H9 (cell line): ENCODE measurements at regions not wholly inside any gene's neighbourhood (a gene's known extent, or its start where the extent isn't known, plus 50 kb on each side); places are given as distances from the start of the nearest gene placed in this dataset.

ENCODE experiments used
- DNase-seq: peaks from one replicate; pipeline ENCODE4 v3.0.0-alpha.2; 2017
- H2AFZ ChIP-seq: one replicate; pipeline ENCODE4 v1.6.1; 2013; ENCODE audit warnings: mild to moderate bottlenecking, low read length, control low read depth, moderate library complexity
- H2AK5ac ChIP-seq: 2 replicates; pipeline ENCODE4 v1.6.1; 2013; ENCODE audit warnings: low read length, control low read depth, mixed read lengths; ENCODE audit not compliant: insufficient read length
- H2BK120ac ChIP-seq: one replicate; pipeline ENCODE4 v1.6.1; 2013; ENCODE audit warnings: low read depth, mild to moderate bottlenecking, low read length, control low read depth, inconsistent platforms; ENCODE audit not compliant: poor library complexity, severe bottlenecking
- H2BK12ac ChIP-seq: 2 replicates; pipeline ENCODE4 v1.6.1; 2013; ENCODE audit warnings: low read length, control low read depth, mixed read lengths, low read depth; ENCODE audit not compliant: insufficient read length
- H2BK15ac ChIP-seq: 2 replicates; pipeline ENCODE4 v1.6.1; 2013; ENCODE audit warnings: low read depth, low read length, control low read depth
- H2BK20ac ChIP-seq: one replicate; pipeline ENCODE4 v1.6.1; 2013; ENCODE audit warnings: low read depth, mild to moderate bottlenecking, low read length, control low read depth, inconsistent platforms; ENCODE audit not compliant: poor library complexity, severe bottlenecking
- H2BK5ac ChIP-seq: 2 replicates; pipeline ENCODE4 v1.6.1; 2013; ENCODE audit warnings: low read length, control low read depth, mixed read lengths; ENCODE audit not compliant: insufficient read length
- H3K14ac ChIP-seq: 2 replicates; pipeline ENCODE4 v1.6.1; 2013; ENCODE audit warnings: low read length, control low read depth; ENCODE audit not compliant: insufficient read depth
- H3K18ac ChIP-seq: 2 replicates; pipeline ENCODE4 v1.6.1; 2013; ENCODE audit warnings: low read depth, mild to moderate bottlenecking, mixed read lengths, low read length, control low read depth; ENCODE audit not compliant: insufficient read length
- H3K23ac ChIP-seq: 2 replicates; pipeline ENCODE4 v1.6.1; 2013; ENCODE audit warnings: low read length, control low read depth, mixed read lengths, low read depth; ENCODE audit not compliant: insufficient read length
- H3K23me2 ChIP-seq: 2 replicates; pipeline ENCODE4 v1.6.1; 2013; ENCODE audit warnings: low read depth, mild to moderate bottlenecking, mixed read lengths, low read length, control low read depth; ENCODE audit not compliant: insufficient read length, poor library complexity, severe bottlenecking
- H3K27ac ChIP-seq: 2 replicates; pipeline ENCODE4 v1.5.1; 2013; ENCODE audit warnings: low read length, control low read depth, mixed read lengths, low read depth; ENCODE audit not compliant: insufficient read length
- H3K27me3 ChIP-seq: 2 replicates; pipeline ENCODE4 v1.6.1; 2013; ENCODE audit warnings: low read length, control low read depth, inconsistent platforms; ENCODE audit not compliant: insufficient read depth
- H3K4ac ChIP-seq: 2 replicates; pipeline ENCODE4 v1.6.1; 2013; ENCODE audit warnings: low read depth, mild to moderate bottlenecking, control low read depth, inconsistent platforms, low read length, moderate library complexity
- H3K4me1 ChIP-seq: 2 replicates; pipeline ENCODE4 v1.6.1; 2013; ENCODE audit warnings: low read length, control low read depth, inconsistent platforms; ENCODE audit not compliant: insufficient read depth
- H3K4me2 ChIP-seq: 2 replicates; pipeline ENCODE4 v1.6.1; 2013; ENCODE audit warnings: low read length, control low read depth, mixed read lengths; ENCODE audit not compliant: insufficient read length, insufficient read depth
- H3K56ac ChIP-seq: 2 replicates; pipeline ENCODE4 v1.6.1; 2013; ENCODE audit warnings: low read depth, mild to moderate bottlenecking, mixed read lengths, low read length, control low read depth; ENCODE audit not compliant: insufficient read length
- H3K79me1 ChIP-seq: 2 replicates; pipeline ENCODE4 v1.6.1; 2013; ENCODE audit warnings: low read depth, mild to moderate bottlenecking, moderate library complexity, low read length, control low read depth, inconsistent platforms; ENCODE audit not compliant: insufficient read depth, poor library complexity, severe bottlenecking
- H3K79me2 ChIP-seq: 2 replicates; pipeline ENCODE4 v1.6.1; 2013; ENCODE audit warnings: low read length, control low read depth, inconsistent platforms; ENCODE audit not compliant: insufficient read depth
- H3K9ac ChIP-seq: 2 replicates; pipeline ENCODE4 v1.6.1; 2013; ENCODE audit warnings: low read length, control low read depth, mixed read lengths; ENCODE audit not compliant: insufficient read length; ENCODE audit errors: extremely low read depth
- H3K9me3 ChIP-seq: one replicate; pipeline ENCODE4 v1.6.1; 2013; ENCODE audit warnings: low read depth, low read length, inconsistent platforms; ENCODE audit not compliant: control insufficient read depth
- H3T11ph ChIP-seq: one replicate; pipeline ENCODE4 v1.6.1; 2013; ENCODE audit warnings: mild to moderate bottlenecking, low read length, control low read depth, inconsistent platforms
- H4K20me1 ChIP-seq: one replicate; pipeline ENCODE4 v1.6.1; 2013; ENCODE audit not compliant: control insufficient read depth, insufficient read length, insufficient read depth
- H4K5ac ChIP-seq: 2 replicates; pipeline ENCODE4 v1.6.1; 2013; ENCODE audit warnings: low read depth, mild to moderate bottlenecking, mixed read lengths, low read length, control low read depth; ENCODE audit not compliant: insufficient read length
- H4K8ac ChIP-seq: replicated peaks from 2 replicates; pipeline ENCODE4 v1.6.1; 2013; ENCODE audit warnings: low read length, control low read depth, mixed read lengths, low read depth; ENCODE audit not compliant: insufficient read length
- H4K91ac ChIP-seq: 2 replicates; pipeline ENCODE4 v1.6.1; 2013; ENCODE audit warnings: low read depth, mild to moderate bottlenecking, moderate library complexity, mixed read lengths, low read length, control low read depth; ENCODE audit not compliant: insufficient read length
- H3K27ac Mint-ChIP-seq, 3 experiments: 2 replicates in 2 of 3; 3 replicates in 1 of 3; pipeline ENCODE4 v1.8.0; 2020 to 2021; ENCODE audit warnings: mixed read lengths in 3 of 3, mild to moderate bottlenecking in 1 of 3, moderate library complexity in 1 of 3
- H3K27me3 Mint-ChIP-seq: 2 replicates; pipeline ENCODE4 v1.8.0; 2021; ENCODE audit warnings: low read depth, mild to moderate bottlenecking, moderate library complexity, mixed read lengths
- H3K36me3 Mint-ChIP-seq, 3 experiments: 2 replicates in 2 of 3; 3 replicates in 1 of 3; pipeline ENCODE4 v1.8.0; 2020 to 2021; ENCODE audit warnings: low read depth in 3 of 3, mixed read lengths in 3 of 3; ENCODE audit not compliant: insufficient read depth in 1 of 3
- H3K4me1 Mint-ChIP-seq, 2 experiments: 2 replicates each; pipeline ENCODE4 v1.8.0; 2020; ENCODE audit warnings: mixed read lengths in 2 of 2
- H3K4me3 Mint-ChIP-seq, 2 experiments: 2 replicates in 1 of 2; 3 replicates in 1 of 2; pipeline ENCODE4 v1.8.0; 2020 to 2021; ENCODE audit warnings: mild to moderate bottlenecking in 2 of 2, mixed read lengths in 2 of 2, moderate library complexity in 1 of 2
- H3K9me3 Mint-ChIP-seq, 2 experiments: 2 replicates in 1 of 2; 3 replicates in 1 of 2; pipeline ENCODE4 v1.8.0; 2020; ENCODE audit warnings: mild to moderate bottlenecking in 2 of 2, mixed read lengths in 2 of 2, moderate library complexity in 1 of 2
- WGBS: extraction: QIAGEN DNeasy Blood & Tissue Kit; methylation state at CpG from one replicate; pipeline ENCODE4 v1.1.7; 2013; ENCODE audit warnings: missing lambda C conversion rate, low lambda C conversion rate, mixed read lengths; ENCODE audit not compliant: insufficient read length; ENCODE audit errors: extremely low coverage; 5-methylcytosine and 5-hydroxymethylcytosine counted together
- TF ChIP-seq, protein P1 (sequence below): fragments of 200-600 bp; sonication (generic); conservative IDR thresholded peaks from 3 replicates; pipeline ENCODE4 v1.8.0; 2021; ENCODE audit warnings: antibody characterized with exemption, mild to moderate bottlenecking

DNA sequence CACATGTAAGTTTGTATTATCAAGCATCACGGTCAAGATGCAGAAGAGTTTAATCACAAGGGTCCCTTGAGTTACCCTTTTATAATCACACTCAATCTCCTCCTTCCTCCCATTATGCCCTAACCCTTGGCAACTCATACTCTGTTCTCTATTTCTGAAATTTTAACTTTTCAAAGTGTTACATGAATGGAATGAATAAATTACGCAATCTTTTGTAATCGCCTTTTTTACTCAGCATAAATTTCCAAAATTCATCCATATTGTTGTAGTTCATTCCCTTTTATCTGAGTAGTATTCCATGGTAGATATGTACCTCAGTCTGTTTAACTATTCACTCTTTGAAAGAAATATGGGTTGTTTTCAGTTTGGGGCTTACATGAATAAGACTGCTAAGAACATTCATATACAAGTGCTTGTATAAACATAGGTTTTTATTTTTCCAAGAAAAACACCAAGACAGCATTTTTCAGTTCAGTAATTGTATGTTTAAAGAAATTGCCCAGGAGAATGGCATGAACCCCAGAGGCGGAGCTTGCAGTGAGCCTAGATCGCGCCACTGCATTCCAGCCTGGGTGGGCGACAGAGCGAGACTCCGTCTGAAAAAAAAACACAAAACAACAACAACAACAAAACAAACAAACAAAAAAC, 430.9 kb upstream of the KCNH7 start:
- no peak overlapping the region for H2BK12ac ChIP-seq
- no peak overlapping the region for H3K14ac ChIP-seq
- no peak overlapping the region for H2AFZ ChIP-seq
- H4K8ac ChIP-seq: no peak overlapping the region
- H4K5ac ChIP-seq: no peak overlapping the region
- no peaks in the 10 kb centered on the region for H3K9me3 ChIP-seq
- H4K91ac ChIP-seq: no peak overlapping the region
- H2AK5ac ChIP-seq: no peak overlapping the region
- Mint-ChIP-seq H3K9me3 (peaks cover 6 to 7% of the 10 kb centered on the region in 2 experiments; a peak in 4 of 5 replicates), H3K4me3 (no peak overlapping the region), H3K36me3 (no peaks in the 10 kb centered on the region; a peak in 1 of 7 replicates), H3K4me1 (no peaks in the 10 kb centered on the region), H3K27ac (no peak overlapping the region), H3K27me3 (no peaks in the 10 kb centered on the region; the same call in 1 of the 2 replicates)
- H2BK20ac ChIP-seq: no peak overlapping the region
- no peaks in the 10 kb centered on the region for H4K20me1 ChIP-seq
- no peaks in the 10 kb centered on the region for H3K27me3 ChIP-seq
- H3K18ac ChIP-seq: no peak overlapping the region
- H3K23me2 ChIP-seq: no peaks in the 10 kb centered on the region
- no peak overlapping the region for H3K9ac ChIP-seq
- H2BK120ac ChIP-seq: no peak overlapping the region
- no CpG with 5 or more reads among the region's 9 CpGs for WGBS
- no peak overlapping the region for H3K23ac ChIP-seq
- DNase-seq: no peak
- TF ChIP-seq, protein P1, sequence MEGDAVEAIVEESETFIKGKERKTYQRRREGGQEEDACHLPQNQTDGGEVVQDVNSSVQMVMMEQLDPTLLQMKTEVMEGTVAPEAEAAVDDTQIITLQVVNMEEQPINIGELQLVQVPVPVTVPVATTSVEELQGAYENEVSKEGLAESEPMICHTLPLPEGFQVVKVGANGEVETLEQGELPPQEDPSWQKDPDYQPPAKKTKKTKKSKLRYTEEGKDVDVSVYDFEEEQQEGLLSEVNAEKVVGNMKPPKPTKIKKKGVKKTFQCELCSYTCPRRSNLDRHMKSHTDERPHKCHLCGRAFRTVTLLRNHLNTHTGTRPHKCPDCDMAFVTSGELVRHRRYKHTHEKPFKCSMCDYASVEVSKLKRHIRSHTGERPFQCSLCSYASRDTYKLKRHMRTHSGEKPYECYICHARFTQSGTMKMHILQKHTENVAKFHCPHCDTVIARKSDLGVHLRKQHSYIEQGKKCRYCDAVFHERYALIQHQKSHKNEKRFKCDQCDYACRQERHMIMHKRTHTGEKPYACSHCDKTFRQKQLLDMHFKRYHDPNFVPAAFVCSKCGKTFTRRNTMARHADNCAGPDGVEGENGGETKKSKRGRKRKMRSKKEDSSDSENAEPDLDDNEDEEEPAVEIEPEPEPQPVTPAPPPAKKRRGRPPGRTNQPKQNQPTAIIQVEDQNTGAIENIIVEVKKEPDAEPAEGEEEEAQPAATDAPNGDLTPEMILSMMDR: no peak
- no peak overlapping the region for H3K4ac ChIP-seq
- no peak overlapping the region for H2BK5ac ChIP-seq
- no peaks in the 10 kb centered on the region for H3K79me2 ChIP-seq
- H3K4me2 ChIP-seq: no peak overlapping the region
- H3K79me1 ChIP-seq: no peaks in the 10 kb centered on the region
- no peak overlapping the region for H3K56ac ChIP-seq
- H3K27ac ChIP-seq: no peak overlapping the region
- no peak overlapping the region for H3T11ph ChIP-seq
- no peaks in the 10 kb centered on the region for H3K4me1 ChIP-seq
- H2BK15ac ChIP-seq: no peak overlapping the region
